T1000 (cell line): ENCODE measurements at regions not wholly inside any gene's neighbourhood (a gene's known extent, or its start where the extent isn't known, plus 50 kb on each side); places are given as distances from the start of the nearest gene placed in this dataset.

Experiments used
- DNase-seq: peaks from one replicate; lab custom pipeline; 2025; ENCODE audit warnings: mixed read lengths; lab: John Stamatoyannopoulos, UW

DNA sequence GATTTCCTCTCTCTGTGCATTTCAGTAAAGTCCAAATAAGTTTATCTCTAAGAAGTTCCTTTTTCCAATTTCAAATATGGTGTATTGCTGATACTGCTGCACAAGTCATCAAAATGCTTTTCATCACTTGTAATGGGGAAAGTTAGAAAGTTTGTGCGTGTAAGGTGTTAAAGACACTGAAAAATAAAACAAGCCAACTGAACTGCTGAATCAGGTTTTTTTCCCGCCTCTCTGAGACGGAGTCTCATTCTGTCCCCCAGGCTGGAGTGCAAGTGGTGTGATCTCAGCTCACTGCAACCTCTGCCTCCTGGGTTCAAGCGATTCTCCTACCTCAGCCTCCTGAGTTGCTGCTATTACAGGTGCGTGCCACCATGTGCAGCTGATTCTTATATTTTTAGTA is 400.9 kb downstream of the LRRC70 start:
- DNase-seq = no peak

DNA sequence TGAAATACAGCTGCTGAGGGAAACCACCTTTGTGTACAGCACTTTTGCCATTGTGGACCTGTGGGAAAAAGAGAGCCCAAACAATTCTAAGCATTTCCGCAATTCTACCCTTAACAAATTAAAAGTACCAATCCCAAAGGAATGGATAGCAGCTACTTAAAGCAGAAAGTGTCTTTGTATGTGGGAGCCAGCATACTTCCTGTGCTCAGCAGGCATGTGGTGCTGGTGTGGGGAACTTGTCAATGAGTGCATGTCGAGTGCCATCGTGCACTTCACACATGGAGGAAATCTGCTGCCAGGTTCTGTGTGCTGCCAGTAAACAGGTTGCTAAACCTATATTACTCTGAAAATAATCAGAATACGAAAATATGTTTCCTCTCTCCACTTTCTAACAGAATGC is 399.0 kb downstream of the LRRC70 start:
- no peak for DNase-seq

DNA sequence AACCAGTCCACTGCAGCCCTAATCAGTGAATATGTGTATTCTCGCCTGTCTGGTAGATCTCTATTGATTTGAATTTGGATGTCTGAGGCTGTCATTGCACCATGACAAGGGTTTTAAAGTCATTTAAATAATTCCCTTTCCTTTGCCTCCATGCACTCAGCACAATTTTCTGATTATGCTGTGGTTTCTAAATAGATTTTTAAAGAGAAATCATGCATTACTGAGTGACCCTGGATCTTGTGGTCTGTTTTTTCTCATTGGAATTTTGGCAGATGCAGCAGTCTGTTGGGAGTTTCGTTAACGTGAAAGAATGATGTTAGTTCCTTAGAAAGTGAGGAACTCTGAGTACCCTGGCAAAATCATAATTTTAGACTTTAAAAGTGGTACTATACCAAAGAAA is 396.0 kb downstream of the LRRC70 start:
- no peak for DNase-seq

DNA sequence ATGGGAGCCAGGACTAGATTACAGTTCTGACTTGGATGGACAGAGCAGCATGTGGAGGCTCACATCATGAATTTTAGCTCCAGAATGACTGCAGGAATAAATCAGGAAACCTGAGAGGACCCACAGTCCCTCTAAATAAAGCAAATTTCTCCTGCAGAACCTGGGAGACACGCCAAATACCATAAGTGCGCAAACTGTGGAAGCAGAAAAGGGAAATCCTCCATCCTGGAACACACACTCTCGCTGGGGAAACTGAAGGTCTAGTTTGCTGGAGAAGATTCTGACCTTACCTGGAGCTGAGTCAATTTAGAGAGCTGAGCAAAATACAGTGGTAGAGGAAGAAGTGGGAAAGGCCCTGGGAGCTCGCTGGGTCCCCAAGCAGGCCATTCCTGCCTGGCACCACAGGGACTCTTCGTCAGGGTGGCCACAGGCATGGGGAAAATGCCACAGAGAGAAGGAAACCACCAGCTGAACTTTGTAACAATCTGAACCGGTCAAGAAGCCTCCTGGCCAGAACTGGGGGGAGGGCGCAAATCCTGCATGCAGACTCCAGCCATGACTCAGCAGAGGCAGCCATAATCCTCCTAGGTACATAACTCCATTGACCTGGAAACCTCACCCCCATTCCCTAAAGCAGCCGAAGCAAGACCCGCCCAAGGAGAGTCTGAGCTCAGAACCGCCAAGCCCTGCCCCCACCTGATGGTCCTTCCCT is 390.9 kb downstream of the LRRC70 start:
- DNase-seq = no peak

DNA sequence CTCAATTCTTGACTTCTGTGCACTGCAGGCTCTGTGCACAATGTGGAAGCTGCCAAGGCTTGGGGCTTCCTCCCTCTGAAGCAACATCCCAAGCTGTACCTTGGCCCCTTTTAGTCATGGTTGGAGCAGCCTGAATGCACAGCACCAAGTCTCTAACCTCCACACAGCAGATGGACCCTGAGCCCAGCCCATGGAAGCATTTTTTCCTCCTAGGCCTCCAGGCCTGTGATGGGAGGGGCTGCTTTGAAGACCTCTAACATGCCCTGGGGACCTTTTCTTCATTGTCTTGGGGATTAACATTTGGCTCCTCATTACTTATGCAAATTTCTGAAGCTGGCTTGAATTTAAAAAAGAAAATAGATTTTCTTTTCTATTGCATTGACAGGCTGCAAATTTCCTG is 385.8 kb downstream of the LRRC70 start:
- DNase-seq = no peak

DNA sequence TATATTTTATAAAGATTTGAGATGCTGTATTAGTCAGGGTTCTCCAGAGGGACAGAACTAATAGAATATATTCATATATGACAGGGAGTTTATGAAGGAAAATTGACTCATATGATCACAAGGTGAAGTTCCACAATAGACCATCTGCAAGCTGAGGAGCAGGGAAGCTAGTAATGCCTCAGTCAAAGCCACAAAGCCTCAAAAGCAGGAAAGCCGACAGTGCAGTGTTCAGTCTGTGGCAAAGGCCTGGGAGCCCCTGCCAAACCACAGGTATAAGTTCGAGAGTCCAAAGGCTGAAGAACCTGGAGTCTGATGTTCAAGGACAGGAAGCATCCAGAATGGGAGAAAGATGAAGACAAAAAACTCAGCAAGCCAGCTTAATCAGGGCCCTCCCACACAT is 382.2 kb downstream of the LRRC70 start:
- no peak for DNase-seq

DNA sequence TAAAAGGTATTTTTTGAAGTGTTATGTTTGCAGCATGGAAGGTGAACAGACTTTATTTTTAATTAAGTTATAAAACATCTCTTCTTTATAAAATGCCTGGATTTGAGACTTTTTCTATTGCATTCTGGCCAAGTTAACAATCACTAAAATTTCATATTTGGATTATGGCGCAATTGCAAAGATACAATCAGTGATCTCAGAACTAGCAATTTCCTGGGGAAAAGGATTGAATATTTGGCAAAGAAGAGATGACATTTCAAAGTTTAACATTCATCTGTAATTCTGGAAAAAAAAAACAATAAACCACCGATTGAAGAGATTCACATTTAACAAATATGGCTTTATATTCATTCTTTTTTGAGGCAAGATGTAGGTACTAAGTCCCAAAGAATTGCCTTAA is 378.0 kb downstream of the LRRC70 start:
- DNase-seq = no peak

DNA sequence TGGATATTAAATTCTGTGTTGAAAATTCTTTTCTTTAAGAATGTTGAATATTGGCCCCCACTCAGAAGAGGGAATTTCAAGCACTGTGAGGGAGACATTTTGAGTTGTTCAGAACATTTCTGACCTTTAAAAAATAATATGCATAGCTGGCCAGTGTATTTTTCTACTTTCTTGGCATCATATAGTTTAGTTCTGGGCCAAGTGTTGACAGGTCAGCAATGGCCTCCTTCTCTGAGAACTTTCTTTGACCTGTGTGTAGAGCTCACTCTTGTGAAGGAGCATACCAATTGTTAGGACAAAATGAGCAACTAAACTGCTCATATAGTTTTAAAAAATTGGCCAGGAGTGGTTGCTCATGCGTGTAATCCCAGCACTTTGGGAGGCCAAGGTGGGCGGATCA is 376.0 kb downstream of the LRRC70 start:
- DNase-seq = no peak

DNA sequence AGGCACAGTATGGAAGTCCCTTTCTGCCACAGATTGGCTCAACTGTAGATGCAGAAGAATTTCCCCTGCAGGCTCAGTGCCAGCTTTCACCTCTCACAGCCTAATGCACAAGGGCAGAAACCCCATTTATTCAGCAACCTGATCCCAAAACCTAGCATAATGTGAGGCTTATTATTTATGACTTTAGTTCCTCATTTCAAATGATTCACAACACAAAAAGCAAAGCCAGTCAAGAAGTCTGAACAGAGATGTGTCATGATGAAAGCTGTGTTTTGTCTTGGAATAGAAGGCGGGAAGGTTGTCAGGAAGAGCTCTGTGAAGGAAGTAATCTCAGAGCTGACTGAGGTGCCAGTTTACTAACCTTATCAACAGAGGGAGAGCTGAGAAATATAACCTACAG is 369.7 kb downstream of the LRRC70 start:
- DNase-seq = no peak

DNA sequence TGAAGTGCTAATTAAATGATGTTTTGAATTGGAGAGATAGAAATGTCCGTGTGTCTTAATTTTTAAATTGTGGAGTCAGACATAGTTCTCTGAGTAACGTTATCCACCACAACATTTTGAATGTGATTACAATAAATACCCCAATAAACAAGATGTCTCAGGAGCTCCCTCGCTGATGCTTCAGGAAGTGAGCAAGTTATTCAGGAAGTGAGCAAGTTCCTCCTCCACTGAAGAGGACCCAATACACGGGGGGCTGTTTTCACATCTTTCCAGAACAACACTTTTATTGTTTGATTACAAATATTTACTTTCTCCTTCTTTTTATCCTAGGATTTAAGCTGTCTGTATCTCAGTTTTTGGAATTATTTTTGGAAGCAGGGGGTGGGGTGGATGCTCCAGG is 363.8 kb downstream of the LRRC70 start:
- DNase-seq = no peak

DNA sequence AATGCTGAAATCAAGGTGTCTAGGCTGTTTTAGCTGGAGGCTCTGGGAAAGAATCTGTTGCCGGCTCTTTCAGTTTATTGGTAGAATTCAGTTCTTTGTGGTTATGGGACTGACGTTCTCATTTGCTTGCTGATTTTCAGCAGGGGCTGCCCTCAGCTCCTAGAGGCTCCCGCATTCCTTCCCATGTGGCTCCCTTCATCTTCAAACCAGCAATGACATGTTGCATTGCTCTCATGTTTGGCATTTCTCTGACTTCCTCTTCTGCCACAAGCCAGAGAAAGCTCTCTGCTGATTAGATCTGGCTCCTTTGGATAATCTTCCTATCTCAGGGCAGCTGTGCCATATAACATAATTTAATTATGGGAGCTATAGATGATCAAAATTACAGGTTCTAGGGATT is 360.3 kb downstream of the LRRC70 start:
- no peak for DNase-seq

DNA sequence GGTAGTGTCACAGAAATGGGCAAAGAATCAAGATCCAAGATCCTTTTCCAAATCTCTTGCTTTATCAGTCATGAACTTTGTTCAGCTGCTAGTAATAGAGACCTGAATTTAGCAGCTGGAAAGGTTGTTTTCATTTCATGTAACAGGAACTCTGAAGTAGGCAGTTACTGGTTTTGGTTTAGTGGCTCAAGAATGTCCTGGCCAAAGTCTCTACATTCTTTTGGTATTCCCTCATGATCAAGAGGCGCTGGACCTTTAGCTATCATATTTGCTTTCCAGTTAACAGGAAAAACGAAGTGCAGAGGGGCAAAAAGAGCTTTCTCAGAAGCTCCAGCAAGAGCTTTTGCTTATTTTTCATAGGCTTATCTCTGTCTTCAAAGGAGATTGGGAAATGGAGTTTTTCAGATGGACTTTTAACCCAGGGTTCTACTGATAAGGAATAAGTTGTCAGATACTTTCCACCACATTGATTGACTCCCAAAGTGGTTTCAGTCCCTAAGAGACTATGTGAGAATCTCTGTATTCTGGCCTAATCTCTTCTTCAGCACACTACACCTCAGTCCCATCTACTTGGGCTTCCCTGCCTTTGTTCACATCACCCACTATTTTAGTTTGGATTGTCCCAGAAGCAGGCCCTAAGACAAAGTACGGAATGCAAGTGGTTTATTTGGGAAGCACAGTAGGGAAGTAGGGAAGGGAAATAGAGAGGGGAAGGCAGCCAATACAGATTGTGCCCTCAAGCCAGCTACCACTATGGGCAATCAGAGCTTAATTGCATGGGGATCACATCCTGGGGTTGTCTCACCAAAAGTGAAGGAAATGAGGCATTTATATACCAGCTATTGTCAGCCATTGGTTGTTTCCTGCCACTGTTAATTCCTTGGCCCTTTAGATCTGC is 359.3 kb downstream of the LRRC70 start:
- no peak for DNase-seq

DNA sequence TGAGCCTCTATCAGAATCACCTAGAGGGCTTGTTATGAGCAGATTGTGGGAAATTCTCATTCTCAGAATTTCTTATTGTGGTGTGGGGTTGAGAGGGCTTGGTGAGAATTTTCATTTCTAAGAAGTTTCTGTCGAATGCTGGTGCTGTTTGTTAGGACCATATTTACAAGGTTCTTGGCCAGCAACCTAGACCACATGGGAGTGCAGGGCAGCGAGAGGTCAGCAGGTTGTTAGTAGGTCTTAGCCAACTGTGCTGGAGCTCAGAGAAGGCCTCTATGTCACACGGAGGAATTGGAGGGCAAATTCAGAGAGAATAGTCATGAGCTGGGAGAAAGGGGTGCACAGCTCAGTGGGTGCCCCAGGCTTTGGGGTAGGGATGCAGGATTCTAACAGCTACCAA is 357.0 kb downstream of the LRRC70 start:
- DNase-seq = no peak

DNA sequence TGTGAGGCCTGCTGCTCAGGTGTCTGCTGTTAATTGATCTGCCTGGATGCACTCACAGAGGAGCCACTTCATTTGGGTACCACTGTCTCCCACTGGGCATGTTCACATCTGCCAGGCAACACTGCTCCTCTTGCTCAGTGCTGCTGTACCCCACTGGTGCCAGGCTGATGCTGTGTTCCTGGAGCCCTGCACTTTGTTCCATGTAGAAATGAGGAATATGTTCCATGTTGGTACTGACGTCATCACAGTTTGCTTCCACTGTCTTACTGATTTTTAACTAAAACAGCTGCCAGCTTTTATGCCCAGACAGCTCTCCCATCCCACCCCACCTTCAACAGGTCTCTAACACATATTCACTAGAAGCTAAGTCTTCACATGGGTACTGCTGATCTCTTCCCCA is 355.7 kb downstream of the LRRC70 start:
- no peak for DNase-seq

DNA sequence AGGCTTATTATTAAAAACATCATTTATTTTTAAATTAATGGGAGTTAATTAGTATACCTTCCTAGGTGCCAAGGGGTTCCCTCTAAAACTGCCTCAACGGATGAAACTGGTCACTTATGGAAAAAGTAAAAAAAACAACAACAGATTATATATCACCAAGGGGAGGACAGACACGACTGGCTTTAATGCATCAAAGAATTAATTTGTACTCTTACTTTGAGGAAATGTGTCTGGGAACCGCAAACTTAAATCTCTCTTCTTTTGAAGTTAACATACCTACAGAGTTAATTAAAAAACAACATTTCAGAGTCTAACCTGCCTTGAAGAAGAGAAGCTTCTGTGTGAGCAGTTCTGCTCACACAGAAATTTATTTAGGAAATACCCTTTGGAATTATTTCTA is 354.6 kb downstream of the LRRC70 start:
- no peak for DNase-seq

DNA sequence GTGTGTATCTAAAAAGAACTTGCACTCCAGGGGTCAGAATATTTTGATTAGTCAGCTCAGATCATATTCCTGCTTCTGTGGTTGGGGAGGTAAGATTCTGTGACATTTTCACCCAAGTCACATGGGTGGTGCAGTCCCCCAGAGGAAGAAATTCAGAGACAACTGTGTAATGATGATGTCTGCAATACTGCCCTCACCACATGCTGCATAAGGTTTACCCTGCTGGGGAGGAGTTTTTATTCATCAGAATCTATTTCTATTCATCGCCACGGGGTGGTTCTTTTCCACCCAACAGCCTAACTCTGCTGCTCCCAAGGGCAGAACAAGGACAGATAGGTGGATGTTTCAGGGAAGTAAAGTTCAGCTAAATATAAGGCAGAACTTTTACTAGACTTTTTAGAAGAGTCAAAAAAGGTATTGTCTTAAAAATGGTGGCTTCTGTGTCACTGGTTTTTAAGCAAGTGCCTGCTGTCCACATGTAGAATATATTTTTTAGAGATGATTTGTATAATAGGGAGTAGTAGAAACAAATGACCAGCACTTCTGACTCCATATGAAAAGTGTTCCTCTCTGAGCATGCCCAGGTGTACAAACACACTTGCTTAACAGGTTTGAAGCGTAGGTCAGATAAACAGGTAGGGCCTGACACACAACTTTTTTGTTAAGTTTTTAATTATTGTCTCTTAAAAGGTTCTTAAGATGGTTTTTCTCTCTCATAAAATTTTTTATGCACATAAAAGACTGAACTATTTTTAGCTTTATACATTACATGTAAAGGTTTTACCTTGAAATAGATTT is 352.7 kb downstream of the LRRC70 start:
- DNase-seq = no peak

DNA sequence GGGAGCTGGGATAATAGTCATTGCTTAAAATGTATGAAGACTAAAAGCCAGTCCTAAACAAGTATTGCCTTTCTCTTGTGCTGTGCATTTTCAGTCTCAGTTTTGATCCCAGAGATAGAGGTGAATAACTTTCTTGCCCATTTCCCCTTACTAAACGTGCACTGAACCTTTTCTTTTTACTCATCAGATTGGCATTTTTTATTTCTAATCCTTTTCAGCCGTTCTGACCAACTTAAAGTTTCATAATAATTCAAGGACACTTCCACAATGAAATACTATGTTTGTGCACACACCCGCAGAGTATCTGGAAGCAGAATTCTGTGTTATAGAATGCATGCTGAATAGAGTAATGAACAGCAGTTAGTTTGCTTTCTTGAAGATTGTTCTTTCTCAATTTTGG is 343.6 kb downstream of the LRRC70 start:
- no peak for DNase-seq

DNA sequence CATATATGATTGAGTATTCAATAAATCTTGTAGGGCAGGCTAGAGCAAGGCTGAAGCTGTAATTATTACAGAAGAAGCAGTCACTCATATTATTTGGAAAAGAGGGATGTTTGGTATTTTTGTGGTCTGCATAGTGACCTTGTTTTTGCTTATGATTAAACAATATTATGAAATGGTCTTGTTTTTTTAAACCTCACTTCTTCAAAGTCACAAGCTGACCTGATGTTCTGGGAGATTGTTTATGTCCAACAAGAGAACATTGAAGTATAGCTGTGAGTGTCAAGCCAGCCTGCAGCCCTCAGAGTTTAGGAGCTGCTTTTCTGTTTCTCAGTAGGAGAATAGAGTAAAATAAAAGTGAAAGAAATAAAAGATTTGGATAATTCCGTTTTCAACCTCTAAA is 342.2 kb downstream of the LRRC70 start:
- no peak for DNase-seq

DNA sequence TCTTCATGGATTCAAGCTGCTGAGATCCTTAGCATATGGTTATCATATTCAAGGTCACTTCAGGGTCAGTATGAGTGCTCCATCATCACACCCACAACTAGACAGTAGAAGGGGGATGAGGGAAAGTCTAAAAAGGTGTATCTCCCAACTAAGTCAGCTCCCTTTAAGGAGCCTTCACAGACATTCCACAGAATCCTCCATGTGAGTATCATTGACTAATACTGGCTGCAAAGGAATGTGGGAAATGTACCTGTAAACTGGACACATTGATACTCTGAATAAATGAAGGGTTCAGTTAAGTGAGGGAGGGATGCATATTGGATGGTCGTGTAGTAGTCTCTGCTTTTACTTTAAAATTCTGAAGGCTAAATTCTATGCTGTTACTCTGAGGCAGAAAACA is 330.7 kb downstream of the LRRC70 start:
- no peak for DNase-seq

DNA sequence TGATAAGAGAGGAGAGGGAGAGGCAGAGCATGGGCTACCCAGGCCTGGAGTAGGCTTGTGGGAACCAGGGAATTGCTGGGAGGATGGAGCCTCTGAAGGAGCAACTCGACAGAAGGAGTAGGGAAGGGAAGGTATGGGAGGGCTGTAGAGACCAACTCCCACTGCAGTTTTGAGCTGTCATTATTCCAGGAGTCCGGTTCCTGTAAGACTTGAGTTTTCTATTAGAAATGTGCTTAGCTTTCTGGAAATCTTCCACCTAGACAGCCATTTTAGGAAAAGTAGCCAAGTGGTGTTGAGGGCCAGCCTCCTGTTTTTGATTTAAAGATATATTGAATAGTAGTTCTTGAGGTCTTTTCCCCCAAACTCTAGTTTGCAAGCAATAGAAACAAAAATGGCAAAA is 323.5 kb downstream of the LRRC70 start:
- no peak for DNase-seq

DNA sequence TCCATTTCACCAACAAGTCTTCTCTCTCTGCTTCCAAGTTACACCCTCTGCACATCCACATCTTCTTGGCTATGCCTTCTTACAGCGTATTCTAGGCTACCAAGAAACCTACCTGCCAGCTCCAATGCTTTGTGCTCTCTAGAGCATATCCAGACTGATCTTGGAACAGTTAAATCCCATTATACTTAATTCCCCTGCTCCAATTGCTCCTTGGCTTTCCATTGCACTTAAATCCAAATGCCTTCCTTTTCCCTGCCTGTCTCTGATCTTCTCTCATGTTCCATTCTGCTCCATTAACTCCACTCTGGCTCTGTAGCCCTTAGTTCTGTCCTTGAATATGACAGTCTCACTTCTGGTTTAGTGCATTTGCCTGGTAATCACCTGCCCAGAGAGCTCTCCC is 322.4 kb downstream of the LRRC70 start:
- no peak for DNase-seq

DNA sequence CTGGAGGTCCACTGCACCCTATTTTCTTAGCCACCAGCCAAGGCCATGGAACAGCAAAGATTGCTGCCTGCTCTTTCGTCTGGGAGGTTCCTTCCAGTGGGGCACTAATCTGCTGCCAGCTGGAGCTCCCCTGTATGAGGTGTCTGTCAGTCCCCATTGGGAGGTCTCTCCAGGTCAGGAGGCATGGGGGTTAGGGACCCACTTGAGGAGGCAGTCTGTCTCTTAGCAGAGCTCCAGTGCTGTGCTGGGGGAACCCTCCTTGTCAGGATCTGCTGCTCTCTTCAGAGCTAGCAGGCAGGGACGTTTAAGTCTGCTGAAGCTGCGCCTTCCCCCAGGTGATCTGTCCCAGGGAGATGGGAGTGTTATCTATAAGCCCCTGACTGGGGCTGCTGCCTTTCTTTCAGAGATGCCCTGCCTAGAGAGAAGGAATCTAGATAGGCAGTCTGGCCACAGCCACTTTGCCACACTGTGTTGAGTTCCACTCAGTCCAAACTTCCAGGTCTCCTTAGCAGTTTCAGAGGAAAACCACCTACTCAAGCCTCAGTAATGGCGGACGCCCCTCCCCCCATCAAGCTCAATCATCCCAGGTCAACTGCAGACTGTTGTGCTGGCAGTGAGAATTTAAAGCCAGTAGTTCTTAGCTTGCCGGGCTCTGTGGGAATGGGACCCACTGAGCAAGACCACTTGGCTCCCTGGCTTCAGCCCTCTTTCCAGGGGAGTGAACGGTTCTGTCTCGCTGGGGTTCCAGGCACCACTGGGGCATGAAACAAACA is 317.7 kb downstream of the LRRC70 start:
- no peak for DNase-seq
